Limb (tissue), 2 donors: ENCODE measurements at regions not wholly inside any gene's neighbourhood (a gene's known extent, or its start where the extent isn't known, plus 50 kb on each side); places are given as distances from the start of the nearest gene placed in this dataset.
"Not testable (repeated sequence)": the region's sequence is repeated elsewhere in the genome, so short reads cannot be mapped to it uniquely, and the experiment has no call there.

Source experiments
- DNase-seq, 2 donors: peaks; one replicate each; pipeline ENCODE4 v3.0.0-alpha.2; 2016; ENCODE audit errors: extremely low spot score in 2 of 2

- DNase-seq, result no peak
Measured at GRCh38 chr5:107005161-107005560, 665.6 kb downstream of the EFNA5 start.

- DNase-seq, result no peak
Measured at GRCh38 chr5:107002115-107002514, 668.6 kb downstream of the EFNA5 start.

DNA sequence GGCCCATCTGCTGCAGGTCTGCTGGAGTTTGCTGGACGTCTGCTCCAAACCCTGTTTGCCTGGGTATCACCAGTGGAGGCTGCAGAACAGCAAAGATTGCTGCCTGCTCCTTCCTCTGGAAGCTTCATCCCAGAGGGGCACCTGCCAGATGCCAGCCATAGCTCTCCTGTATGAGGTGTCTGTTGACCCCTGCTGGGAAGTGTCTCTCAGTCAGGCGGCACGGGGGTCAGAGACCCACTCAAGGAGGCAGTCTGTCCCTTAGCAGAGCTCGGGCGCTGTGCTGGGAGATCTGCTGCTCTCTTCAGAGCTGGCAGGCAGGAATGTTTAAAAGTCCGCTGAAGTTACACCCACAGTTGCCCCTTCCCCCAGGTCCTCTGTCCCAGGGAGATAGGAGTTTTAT lies 671.2 kb downstream of the EFNA5 start:
- DNase-seq, result not testable (repeated sequence)

DNA sequence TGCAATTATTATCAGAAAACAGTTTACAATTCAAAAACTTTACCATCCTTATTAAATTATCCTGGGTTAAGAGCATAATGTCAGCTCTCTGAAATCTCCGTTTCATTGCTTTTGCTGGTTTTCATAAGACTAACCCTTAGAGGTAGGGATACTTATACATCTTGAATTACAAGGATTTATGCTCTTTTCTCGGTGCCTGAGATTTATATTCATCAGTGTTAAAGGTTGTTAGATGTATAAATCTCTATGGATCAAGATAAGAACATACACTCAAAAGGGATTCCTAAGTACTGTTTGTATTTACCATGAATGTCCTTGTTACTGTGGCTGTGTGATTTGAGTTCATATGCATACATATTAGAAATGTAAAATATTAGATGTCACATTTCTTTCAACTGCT lies 684.7 kb downstream of the EFNA5 start:
- DNase-seq, result no peak

GRCh38 chr5:106985174-106985573 lies 685.6 kb downstream of the EFNA5 start:
- no peak for DNase-seq

DNA sequence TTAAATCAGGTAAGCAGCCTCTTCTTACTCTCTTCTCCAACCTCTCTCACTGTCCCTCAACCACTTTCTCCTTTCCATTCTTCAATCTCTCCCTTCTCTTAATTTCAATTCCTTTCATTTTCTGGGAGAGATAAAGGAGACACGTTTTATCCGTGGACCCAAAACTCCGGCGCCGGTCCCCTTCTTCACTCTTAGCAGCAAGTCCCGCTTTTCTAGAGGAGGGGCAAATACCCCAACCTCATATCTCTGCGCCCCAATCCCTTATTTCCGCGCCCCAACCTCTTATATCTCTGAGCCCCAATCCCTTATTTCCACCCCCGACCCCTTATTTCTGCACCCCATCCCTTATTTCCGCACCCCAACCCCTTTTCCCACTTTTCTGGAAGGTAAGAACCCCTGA lies 691.6 kb downstream of the EFNA5 start:
- not testable (repeated sequence) for DNase-seq

- DNase-seq, result not testable (repeated sequence)
Measured at GRCh38 chr5:106978582-106979165, 692.1 kb downstream of the EFNA5 start.

DNA sequence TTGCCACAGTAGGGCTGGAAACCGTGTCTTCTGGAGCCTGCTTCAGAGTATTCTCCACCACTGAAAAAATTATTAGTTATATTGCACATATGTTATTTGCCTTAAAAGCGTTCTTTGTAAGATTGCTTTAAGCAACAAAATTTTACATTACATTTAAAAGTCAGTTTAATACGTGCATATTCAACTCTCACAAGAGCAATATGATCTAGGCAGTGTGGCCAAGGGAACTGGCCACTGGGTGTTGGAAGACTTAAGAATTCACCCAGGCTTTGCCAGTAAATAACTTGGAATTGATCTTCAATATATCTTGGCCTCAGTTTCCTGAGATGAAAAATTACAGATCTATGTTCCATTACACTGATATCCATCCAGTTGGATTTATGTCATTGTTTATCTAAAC lies 694.4 kb downstream of the EFNA5 start:
- no peak for DNase-seq

DNA sequence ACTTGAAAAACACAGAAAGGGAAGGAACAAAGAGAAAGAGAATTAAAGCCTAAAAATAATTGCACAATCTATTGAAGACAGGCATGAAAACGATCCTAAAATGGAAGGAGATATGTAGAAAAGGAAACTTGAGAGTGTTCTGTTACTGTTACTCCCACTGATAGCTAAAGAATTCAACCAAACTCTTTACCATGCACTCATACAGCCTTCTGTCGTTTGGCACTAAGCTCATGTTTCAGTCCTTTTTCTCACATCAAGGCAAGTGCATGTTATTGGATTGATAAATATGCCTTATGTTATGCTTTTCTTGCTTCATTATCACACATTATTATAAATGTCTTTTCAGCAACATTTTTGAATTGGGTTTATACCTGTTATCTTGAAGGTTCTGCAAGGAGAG lies 696.5 kb downstream of the EFNA5 start:
- no peak for DNase-seq

DNA sequence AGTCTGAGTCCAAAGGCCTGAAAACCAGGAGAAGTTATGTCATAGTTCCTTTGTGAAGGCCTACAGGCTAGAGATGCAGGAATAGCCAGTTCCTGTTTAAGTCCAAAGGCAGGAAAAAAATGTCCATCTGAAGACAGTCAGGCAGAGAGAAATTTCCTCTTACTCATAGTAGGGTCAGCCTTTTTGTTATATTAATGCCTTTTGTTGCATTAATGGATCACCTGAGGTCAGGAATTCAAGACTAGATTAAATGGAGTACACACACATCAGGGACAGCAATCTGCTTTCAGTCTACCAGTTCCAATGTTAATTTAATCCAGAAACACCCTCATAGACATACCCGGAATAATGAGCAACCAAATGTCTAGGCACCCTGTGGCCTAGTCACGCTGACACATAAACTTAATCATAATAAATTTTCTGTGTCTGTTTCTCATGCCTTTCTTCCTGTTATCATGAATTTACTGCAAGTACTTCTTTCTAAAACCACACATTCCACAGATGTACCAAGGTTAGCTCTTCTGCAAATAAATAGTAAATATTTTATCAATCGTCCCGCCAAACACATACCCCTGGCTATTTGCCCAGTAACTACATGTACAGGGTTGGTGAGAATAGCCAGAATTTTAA lies 703.9 kb downstream of the EFNA5 start:
- no peak for DNase-seq

DNA sequence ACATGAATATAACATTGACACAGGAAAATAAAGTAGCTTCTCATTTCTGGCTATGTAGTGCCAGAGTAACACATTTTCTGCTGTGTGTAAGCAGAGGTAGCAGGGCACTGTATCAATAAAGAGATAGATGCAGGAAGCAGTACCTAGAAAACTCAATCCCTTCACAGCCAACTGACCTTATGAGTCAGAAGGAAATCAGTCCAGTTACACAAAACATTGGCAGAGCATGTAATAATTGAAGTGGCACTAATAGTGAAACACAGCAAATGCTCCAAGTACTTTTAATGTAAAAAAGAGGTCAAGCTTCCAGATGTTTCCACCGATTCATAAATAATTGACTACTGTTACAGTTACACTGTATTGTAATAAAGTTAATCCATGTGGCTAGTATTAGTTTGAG lies 706.6 kb downstream of the EFNA5 start:
- no peak for DNase-seq

GRCh38 chr5:106963630-106964029 lies 707.1 kb downstream of the EFNA5 start:
- no peak for DNase-seq

DNA sequence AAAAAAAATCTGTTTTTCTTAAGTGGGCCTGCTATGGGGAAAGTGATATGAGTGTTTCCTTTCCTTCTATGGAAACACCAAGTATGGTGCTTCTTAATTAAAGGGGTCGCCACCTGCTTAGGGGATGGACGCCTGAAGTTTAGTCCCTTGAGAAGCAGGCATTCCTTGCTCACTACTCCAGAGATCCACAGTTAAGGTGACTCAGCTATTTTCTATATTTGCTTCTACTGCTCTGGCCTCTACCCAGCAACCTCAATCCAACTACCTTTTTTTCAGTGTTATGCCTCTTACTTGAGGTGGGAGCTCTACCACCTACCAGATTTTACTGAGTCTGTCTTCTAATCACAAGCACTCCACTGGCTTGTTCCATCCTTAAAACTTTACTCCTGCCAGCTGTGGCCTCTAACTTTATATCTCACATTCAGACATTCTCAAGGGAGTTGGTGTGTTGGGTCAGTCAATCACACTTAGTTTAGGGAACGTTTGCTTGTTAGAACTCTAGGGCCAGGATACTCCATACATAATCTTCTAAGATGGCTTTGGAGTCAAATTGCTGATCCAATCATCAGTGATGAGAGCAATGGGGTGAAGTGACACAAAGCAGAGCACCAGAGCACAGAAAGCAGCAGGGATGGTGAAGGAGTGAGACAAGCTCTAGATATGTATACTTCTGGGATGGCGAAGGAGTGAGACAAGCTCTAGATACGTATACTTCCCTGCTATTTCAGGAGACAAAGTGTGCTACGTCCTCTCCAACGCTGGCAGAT lies 708.1 kb downstream of the EFNA5 start:
- no peak for DNase-seq

DNA sequence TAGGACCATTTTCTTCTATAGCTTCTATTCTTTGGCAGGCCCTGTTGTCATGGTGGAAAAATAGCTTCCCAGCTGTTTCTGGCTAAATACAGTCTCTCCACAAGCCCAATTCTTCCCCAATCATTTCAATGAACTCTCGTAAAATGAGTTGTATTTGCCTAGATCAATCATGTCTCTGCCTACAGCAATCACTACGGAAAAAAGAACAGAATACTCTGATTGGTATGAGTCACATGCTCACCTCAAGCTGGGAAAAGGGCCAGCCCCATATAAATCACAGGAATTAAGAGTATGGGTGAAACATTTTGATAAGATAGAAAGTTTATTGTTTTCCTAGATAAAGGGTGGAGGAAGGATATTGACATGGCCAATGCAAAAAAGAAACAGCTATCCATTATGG lies 711.4 kb downstream of the EFNA5 start:
- DNase-seq, result no peak

DNA sequence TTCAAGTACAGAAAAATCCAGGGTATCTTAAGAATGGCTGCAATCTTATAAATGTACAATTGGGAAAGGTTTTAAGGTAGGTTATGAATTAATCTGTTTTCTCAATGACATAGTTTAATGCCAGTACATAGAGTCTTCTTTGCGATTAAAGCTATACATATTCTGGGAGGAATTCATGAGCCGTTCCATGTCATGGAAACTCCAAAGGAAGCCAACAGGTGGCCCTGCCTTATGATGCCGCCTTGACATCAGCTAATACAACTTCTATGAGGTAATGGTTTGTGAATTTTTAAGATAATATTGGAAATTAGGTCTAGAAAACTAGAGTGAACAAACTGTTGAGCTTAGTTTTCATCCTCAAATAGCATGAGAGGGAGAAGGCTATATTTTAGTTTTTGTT lies 713.4 kb downstream of the EFNA5 start:
- no peak for DNase-seq

- no peak for DNase-seq
Measured at GRCh38 chr5:106956886-106957285, 713.9 kb downstream of the EFNA5 start.

DNA sequence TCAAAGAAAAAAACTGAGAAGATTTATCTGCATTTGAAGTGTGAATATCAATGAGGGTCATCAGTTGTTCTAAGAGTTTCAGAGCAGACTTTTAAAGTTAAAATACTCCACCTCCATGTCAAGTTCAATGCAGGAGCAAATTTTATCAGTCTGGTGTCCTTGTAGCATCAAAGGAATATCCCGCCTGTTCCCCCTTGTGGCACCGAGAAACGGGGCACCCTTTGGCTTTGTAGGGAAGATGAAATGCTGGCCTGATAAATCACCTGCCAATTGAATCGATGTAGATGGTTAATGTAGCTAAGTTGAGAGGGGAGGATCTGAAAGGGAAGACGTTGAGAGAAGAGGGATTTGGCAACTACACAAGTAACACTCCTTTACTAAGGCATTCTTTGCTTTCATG lies 714.5 kb downstream of the EFNA5 start:
- DNase-seq, result no peak

GRCh38 chr5:106940986-106941385 lies 729.8 kb downstream of the EFNA5 start:
- DNase-seq, result no peak

DNA sequence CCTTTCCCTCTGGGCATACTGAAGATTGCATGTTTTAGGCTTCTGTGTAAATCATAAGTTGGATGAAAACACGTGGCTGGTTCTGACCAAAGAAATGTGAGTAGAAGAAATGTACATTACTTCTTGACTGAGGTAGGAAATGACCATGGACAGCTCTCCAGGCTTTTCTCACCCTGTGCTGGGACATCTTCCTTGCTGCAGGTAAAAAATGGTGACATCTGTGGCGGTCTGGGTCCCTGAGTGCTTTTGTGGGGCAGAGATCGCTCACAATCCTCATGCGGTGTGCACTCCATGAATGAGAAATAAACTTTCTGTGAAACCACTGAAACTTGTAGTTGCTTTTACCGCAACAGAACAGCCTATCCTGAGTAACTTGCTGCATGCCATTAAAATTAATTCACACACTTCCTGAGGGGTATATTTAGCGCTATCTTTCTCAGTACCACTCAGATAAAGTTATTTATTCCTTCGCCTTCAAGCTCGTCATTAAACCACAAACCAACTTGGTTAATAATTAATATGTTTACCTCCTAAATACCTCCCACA lies 730.4 kb downstream of the EFNA5 start:
- DNase-seq, result no peak

DNA sequence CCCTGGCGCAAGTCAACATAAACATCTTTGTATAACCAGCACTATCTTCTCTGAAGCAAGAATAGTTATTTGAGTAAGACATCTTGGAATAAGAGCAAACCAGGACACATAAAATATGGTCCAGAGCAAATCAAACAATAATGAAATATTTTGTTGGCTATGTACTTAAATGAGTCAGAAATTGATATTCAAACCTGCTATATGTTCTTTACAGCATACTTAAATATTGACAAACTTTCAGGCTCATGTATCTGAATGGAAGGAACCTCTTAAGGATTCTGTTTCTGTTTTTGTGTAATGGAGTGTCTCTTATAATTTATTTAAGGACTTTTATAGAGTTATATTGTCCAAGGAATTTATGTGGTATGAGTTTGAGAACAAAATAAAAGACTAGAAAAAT lies 747.3 kb downstream of the EFNA5 start:
- no peak for DNase-seq

DNA sequence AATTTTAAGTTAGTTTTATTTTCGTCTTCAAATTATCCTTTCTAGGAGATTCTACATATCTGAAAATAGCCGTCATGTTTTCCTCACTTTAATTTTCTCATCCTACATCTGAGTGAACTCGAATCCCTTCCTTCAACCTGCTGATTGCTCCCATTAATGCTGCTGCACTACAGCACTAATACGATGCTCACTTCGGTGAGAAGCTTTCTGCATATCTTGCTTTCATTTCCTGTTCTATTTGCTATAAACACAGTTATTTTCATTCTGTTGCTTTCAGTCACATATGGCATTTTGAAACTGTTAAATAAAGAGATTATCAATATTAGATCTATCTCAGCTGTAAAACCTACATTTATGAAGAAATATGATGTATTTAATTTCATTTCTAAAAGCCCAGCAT lies 749.2 kb downstream of the EFNA5 start:
- no peak for DNase-seq

- DNase-seq, result no peak
Measured at GRCh38 chr5:106910486-106910885, 760.3 kb downstream of the EFNA5 start.

DNA sequence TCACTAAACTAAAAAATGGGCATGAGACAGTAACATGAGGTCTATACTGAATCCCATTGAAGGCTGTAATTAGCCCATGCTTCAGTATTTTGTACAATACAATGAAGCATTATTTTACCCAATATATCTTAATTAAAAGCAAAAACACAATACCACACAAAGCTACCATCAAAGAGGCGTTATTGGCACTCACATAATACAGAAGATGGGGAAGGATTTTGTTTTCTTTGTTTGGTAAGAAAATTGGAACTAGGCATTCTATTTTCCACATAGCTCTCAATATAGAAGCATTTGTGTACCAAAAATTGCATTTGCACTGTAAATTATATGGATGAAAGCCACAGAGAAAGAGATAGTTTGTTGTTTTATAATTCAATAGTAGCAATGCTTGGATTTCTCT lies 761.0 kb downstream of the EFNA5 start:
- no peak for DNase-seq
